Keratinocyte (primary cell): ENCODE measurements at regions not wholly inside any gene's neighbourhood (a gene's known extent, or its start where the extent isn't known, plus 50 kb on each side); places are given as distances from the start of the nearest gene placed in this dataset.

Experiments
- DNase-seq: peaks from one replicate; pipeline ENCODE4 v3.0.0-alpha.2; 2011; ENCODE audit warnings: low read depth, missing footprints, low spot score
- FAIRE-seq: peaks from 2 replicates; lab custom pipeline; 2011; peaks lifted over from hg19 to GRCh38; lab: Jason Lieb, UNC
- H2AFZ ChIP-seq: 2 replicates; pipeline ENCODE4 v1.6.0; 2012; ENCODE audit warnings: low read length, control low read depth, inconsistent platforms; ENCODE audit not compliant: control insufficient read depth
- H3K27ac ChIP-seq: 2 replicates; pipeline ENCODE4 v1.5.1; 2011; ENCODE audit warnings: low read length; ENCODE audit not compliant: control insufficient read depth, insufficient read depth
- H3K27me3 ChIP-seq: 3 replicates; pipeline ENCODE4 v1.6.0; 2011; ENCODE audit warnings: low read length; ENCODE audit not compliant: control insufficient read depth, insufficient read depth; ENCODE audit errors: extremely low read depth
- H3K36me3 ChIP-seq, 2 experiments: 2 replicates in 1 of 2; 3 replicates in 1 of 2; pipeline ENCODE4 v1.5.1; 2011; ENCODE audit warnings: low read length in 2 of 2, mild to moderate bottlenecking in 1 of 2; ENCODE audit not compliant: control insufficient read depth in 2 of 2, insufficient read depth in 2 of 2; ENCODE audit errors: extremely low read depth in 1 of 2
- H3K4me1 ChIP-seq: 3 replicates; pipeline ENCODE4 v1.5.1; 2011; ENCODE audit warnings: low read length; ENCODE audit not compliant: control insufficient read depth, insufficient read depth; ENCODE audit errors: extremely low read depth
- H3K4me2 ChIP-seq: 3 replicates; pipeline ENCODE4 v1.6.0; 2011; ENCODE audit warnings: low read depth, low read length; ENCODE audit not compliant: control insufficient read depth, insufficient read depth; ENCODE audit errors: extremely low read depth
- H3K4me3 ChIP-seq, 3 experiments: fragments of 200-600 bp in 1 of 3; sonication (generic) in 1 of 3; 2 replicates in 2 of 3; 3 replicates in 1 of 3; pipeline ENCODE4 v1.5.1; 2011 to 2016; ENCODE audit warnings: low read length in 3 of 3, mild to moderate bottlenecking in 3 of 3, control low read depth in 2 of 3, inconsistent platforms in 1 of 3, low read depth in 1 of 3, mixed read lengths in 1 of 3, mixed run types in 1 of 3, moderate library complexity in 1 of 3; ENCODE audit not compliant: control insufficient read depth in 2 of 3, insufficient read depth in 2 of 3; ENCODE audit errors: extremely low read depth in 1 of 3
- H3K79me2 ChIP-seq: 2 replicates; pipeline ENCODE4 v1.6.0; 2012; ENCODE audit warnings: low read length; ENCODE audit not compliant: control insufficient read depth, insufficient read depth
- H3K9ac ChIP-seq: 3 replicates; pipeline ENCODE4 v1.6.0; 2011; ENCODE audit warnings: low read length; ENCODE audit not compliant: control insufficient read depth, insufficient read depth; ENCODE audit errors: extremely low read depth
- H3K9me1 ChIP-seq: 3 replicates; pipeline ENCODE4 v1.6.0; 2011; ENCODE audit warnings: low read length; ENCODE audit not compliant: control insufficient read depth, insufficient read depth; ENCODE audit errors: extremely low read depth
- H3K9me3 ChIP-seq: 2 replicates; pipeline ENCODE4 v1.5.1; 2012; ENCODE audit warnings: low read depth, low read length; ENCODE audit not compliant: control insufficient read depth
- H4K20me1 ChIP-seq: 3 replicates; pipeline ENCODE4 v1.6.0; 2011; ENCODE audit warnings: low read length; ENCODE audit not compliant: control insufficient read depth, insufficient read depth; ENCODE audit errors: extremely low read depth
- EZH2 ChIP-seq: IDR thresholded peaks from one replicate; pipeline ENCODE4 v1.6.1; 2012; ENCODE audit warnings: inconsistent platforms, mild to moderate bottlenecking, low read length, moderate library complexity
- dilution Hi-C: fragments of 300-500 bp; cut with MboI; formaldehyde crosslinking; loops from one replicate; pipeline ENCODE4 v1.7.0; 2020; ENCODE audit warnings: low sequenced_read_pairs; ENCODE audit not compliant: extremely low pct_ligation_motif_present
- TF ChIP-seq, protein P1 (sequence below), 3 experiments: IDR thresholded peaks in 1 of 3; conservative IDR thresholded peaks in 1 of 3; optimal IDR thresholded peaks in 1 of 3; 2 replicates in 2 of 3; 3 replicates in 1 of 3; pipeline versions ENCODE3 to v1.5.1; 2011; ENCODE audit warnings: low read length in 3 of 3, mild to moderate bottlenecking in 3 of 3, moderate library complexity in 2 of 3, control low read depth in 1 of 3, inconsistent platforms in 1 of 3; ENCODE audit not compliant: insufficient read depth in 2 of 3; ENCODE audit errors: extremely low read depth in 1 of 3

DNA sequence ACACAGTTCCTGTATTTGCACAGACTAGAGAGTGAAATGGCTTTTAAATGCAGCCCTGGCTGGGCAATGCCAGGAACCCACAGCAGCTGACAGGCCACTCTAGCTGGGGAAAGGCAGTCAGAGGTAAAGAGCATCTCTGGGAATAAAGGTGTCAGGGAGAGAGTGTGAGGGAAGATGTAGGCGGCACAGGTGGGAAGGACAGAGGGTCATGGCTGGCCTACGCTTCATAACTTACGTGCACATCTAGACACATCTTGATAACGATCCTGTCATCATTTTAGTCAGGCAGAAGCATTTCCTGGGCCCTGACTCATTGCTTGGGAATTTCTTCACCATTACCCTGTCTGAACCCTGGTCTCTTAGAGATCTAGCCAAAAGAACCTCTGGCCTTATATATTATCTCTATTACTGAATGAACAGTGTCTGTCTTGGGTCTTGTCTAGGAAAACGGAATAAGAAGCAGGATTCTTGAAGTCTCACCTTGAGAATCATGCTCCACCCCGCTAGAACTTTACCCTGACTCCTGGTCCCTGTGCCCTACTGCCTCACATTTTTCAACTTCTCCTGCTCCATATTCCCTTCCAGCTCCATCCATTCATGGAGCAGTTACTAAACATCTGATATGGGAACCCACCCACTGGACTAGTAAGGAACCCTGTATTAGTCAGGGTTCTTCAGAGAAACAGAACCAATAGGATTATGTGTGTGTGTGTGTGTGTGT is 106.4 kb upstream of the ELL2 start:
- Histone ChIP-seq H3K36me3 (no peaks in the 10 kb centered on the region), H3K27ac (peak overlapping the region; percentile 86), H2AFZ (peak overlapping the region; percentile 71), H3K79me2 (no peaks in the 10 kb centered on the region), H3K4me1 (peaks cover 41% of the 10 kb centered on the region), H3K27me3 (no peaks in the 10 kb centered on the region), H3K4me3 (peak overlapping the region in 1 of 3 experiments; percentile 18), H4K20me1 (no peaks in the 10 kb centered on the region), H3K9me3 (no peaks in the 10 kb centered on the region), H3K9ac (peak overlapping the region; percentile 57), H3K4me2 (peak overlapping the region; percentile 72), H3K9me1 (no peaks in the 10 kb centered on the region)
- FAIRE-seq (peak; percentile 97), DNase-seq (peak; percentile 70)
- dilution Hi-C loops: no loop called here
- TF ChIP-seq, protein P1, sequence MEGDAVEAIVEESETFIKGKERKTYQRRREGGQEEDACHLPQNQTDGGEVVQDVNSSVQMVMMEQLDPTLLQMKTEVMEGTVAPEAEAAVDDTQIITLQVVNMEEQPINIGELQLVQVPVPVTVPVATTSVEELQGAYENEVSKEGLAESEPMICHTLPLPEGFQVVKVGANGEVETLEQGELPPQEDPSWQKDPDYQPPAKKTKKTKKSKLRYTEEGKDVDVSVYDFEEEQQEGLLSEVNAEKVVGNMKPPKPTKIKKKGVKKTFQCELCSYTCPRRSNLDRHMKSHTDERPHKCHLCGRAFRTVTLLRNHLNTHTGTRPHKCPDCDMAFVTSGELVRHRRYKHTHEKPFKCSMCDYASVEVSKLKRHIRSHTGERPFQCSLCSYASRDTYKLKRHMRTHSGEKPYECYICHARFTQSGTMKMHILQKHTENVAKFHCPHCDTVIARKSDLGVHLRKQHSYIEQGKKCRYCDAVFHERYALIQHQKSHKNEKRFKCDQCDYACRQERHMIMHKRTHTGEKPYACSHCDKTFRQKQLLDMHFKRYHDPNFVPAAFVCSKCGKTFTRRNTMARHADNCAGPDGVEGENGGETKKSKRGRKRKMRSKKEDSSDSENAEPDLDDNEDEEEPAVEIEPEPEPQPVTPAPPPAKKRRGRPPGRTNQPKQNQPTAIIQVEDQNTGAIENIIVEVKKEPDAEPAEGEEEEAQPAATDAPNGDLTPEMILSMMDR (optimal IDR thresholded peaks at IDR 0.05 in 1 of 3, IDR thresholded peaks at IDR 0.05 in 1 of 3, conservative IDR thresholded peaks at IDR 0.05 in 1 of 3; ENCODE audit: extremely low read depth in 1 of 3, insufficient read depth in 2 of 3, low read length in 3 of 3): no peak
- TF ChIP-seq EZH2: no peak

DNA sequence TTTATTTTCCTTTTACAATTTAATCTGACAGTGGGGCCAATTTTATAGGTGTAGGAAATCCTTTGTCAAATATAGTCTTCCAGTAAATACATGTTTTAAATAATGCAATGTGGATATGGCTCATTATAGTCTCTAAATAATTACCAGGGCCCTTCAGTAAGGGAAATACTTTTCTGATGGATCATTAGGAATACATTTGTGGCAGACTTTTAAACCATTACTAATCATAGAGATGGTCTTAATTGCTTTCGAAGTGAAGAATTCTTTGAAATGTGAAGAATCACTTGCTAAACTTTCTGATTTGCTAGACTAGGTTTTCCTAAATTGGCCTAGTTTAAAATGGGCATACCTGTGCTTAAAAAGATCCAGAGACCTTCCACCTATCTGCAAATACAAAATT is 105.6 kb upstream of the ELL2 start:
- Histone ChIP-seq H3K79me2 (no peaks in the 10 kb centered on the region), H4K20me1 (no peaks in the 10 kb centered on the region), H3K36me3 (no peaks in the 10 kb centered on the region), H3K9ac (peak overlapping the region; percentile 57), H3K9me3 (no peaks in the 10 kb centered on the region), H3K27me3 (no peaks in the 10 kb centered on the region), H3K4me3 (no peak overlapping the region), H3K27ac (peak overlapping the region; percentile 86), H3K9me1 (no peaks in the 10 kb centered on the region), H2AFZ (no peak overlapping the region), H3K4me1 (peaks cover 41% of the 10 kb centered on the region), H3K4me2 (peak overlapping the region; percentile 72)
- FAIRE-seq (no peak), DNase-seq (no peak)
- TF ChIP-seq EZH2: no peak
- TF ChIP-seq, protein P1 (optimal IDR thresholded peaks at IDR 0.05 in 1 of 3, IDR thresholded peaks at IDR 0.05 in 1 of 3, conservative IDR thresholded peaks at IDR 0.05 in 1 of 3; ENCODE audit: extremely low read depth in 1 of 3, insufficient read depth in 2 of 3, low read length in 3 of 3): no peak
- dilution Hi-C loops: no loop called here
